Thymus (tissue), 11 donors: ENCODE measurements at regions not wholly inside any gene's neighbourhood (a gene's known extent, or its start where the extent isn't known, plus 50 kb on each side); places are given as distances from the start of the nearest gene placed in this dataset.

Experiments used
- DNase-seq, 9 donors: peaks; one replicate each; pipeline ENCODE4 v3.0.0-alpha.2; 2013; ENCODE audit warnings: low spot score in 9 of 9, low read depth in 6 of 9, missing footprints in 1 of 9
- H3K27ac ChIP-seq, 2 donors: one replicate each; pipeline ENCODE4 v1.5.1; 2013; ENCODE audit warnings: control low read depth in 1 of 2, low read depth in 1 of 2, low read length in 1 of 2, mild to moderate bottlenecking in 1 of 2, moderate library complexity in 1 of 2
- H3K27me3 ChIP-seq, 2 donors: one replicate each; pipeline ENCODE4 v1.5.1; 2013; ENCODE audit warnings: low read length in 1 of 2; ENCODE audit not compliant: control insufficient read depth in 2 of 2, insufficient read depth in 1 of 2
- H3K36me3 ChIP-seq, 2 donors: one replicate each; pipeline ENCODE4 v1.5.1; 2013; ENCODE audit warnings: low read length in 1 of 2, mild to moderate bottlenecking in 1 of 2, moderate library complexity in 1 of 2; ENCODE audit not compliant: control insufficient read depth in 2 of 2, insufficient read depth in 2 of 2
- H3K4me1 ChIP-seq, 2 donors: one replicate each; pipeline ENCODE4 v1.5.1; 2013; ENCODE audit warnings: low read length in 2 of 2; ENCODE audit not compliant: control insufficient read depth in 2 of 2, insufficient read depth in 2 of 2
- H3K4me3 ChIP-seq, 2 donors: one replicate each; pipeline ENCODE4 v1.5.1; 2013; ENCODE audit warnings: low read length in 2 of 2, control low read depth in 1 of 2, mild to moderate bottlenecking in 1 of 2
- H3K9me3 ChIP-seq, 2 donors: one replicate each; pipeline ENCODE4 v1.5.1; 2013; ENCODE audit warnings: low read length in 1 of 2, mild to moderate bottlenecking in 1 of 2; ENCODE audit not compliant: control insufficient read depth in 2 of 2, insufficient read depth in 1 of 2
- WGBS: extraction: QIAGEN DNeasy Blood & Tissue Kit; methylation state at CpG from one replicate; pipeline ENCODE4 v1.1.7; 2013; 5-methylcytosine and 5-hydroxymethylcytosine counted together
- donor health status: healthy.

DNA sequence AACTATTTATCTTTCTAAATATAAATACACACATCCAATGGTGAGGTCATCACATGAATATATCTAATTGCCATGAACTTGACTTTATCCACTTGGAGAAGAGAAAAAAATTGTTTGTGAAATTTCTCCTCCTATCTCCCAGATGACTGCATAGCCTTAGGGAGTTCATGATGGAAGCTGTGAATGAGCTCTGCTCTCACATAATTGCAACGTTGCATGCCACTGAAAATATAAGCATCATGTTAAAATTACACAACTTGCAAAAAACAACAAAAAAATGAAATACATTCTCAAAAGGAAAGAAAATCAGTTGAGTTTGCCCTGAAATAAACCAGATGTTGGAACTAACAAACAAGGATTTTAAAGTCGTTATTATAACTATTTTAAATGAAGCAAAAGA is 50.6 kb upstream of the OSR1 start:
- Histone ChIP-seq H3K4me1 (no peaks in the 10 kb centered on the region), H3K27ac (no peak overlapping the region), H3K27me3 (no peaks in the 10 kb centered on the region), H3K9me3 (no peaks in the 10 kb centered on the region), H3K36me3 (no peaks in the 10 kb centered on the region), H3K4me3 (no peak overlapping the region)
- WGBS = 85% methylated on average over 2 of the region's 2 CpGs
- no peak for DNase-seq

DNA sequence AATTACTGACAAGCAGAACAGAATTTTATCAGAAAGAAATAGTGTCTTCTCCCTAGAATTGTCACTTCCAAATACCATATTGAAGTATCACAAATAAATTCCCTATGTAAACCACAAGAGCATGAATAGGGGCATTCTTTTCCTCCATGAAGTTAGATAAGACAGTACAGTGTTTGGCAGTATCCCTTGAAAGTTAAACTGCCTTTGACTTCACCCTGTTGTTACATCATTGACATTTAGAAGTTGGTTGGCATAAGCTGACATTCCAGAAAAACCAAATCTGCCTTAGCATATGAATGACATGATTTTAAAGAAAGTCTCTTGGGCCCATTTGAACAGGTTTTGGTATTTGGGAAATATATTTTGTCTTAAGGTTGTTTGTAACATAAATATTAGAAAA is 50.2 kb upstream of the OSR1 start:
- H3K36me3 ChIP-seq = no peaks in the 10 kb centered on the region
- H3K27ac ChIP-seq = no peak overlapping the region
- no peaks in the 10 kb centered on the region for H3K9me3 ChIP-seq
- H3K4me1 ChIP-seq = no peaks in the 10 kb centered on the region
- no peak for DNase-seq
- H3K27me3 ChIP-seq = no peaks in the 10 kb centered on the region
- no peak overlapping the region for H3K4me3 ChIP-seq
